Uterus (tissue), 3 donors: ENCODE measurements at regions not wholly inside any gene's neighbourhood (a gene's known extent, or its start where the extent isn't known, plus 50 kb on each side); places are given as distances from the start of the nearest gene placed in this dataset.

ENCODE experiments used
- DNase-seq, 2 donors: peaks; one replicate each; pipeline ENCODE4 v3.0.0-alpha.2; 2019 to 2020
- H3K27ac ChIP-seq, 2 donors: fragments of 200-600 bp; sonication (generic); 1 replicate in 1 of 2; 2 replicates in 1 of 2; pipeline ENCODE4 v1.5.1; 2016 to 2018
- H3K27me3 ChIP-seq, 2 donors: fragments of 200-600 bp; sonication (generic); one replicate each; pipeline ENCODE4 v1.5.1; 2018 to 2019; ENCODE audit warnings: control low read depth in 1 of 2
- H3K36me3 ChIP-seq, 2 donors: fragments of 200-600 bp; sonication (generic); one replicate each; pipeline ENCODE4 v1.5.1; 2019; ENCODE audit warnings: control low read depth in 1 of 2
- H3K4me1 ChIP-seq, 2 donors: fragments of 200-600 bp; sonication (generic); one replicate each; pipeline ENCODE4 v1.5.1; 2018 to 2019; ENCODE audit warnings: control low read depth in 1 of 2
- H3K4me3 ChIP-seq, 2 donors: fragments of 200-600 bp; sonication (generic); 1 replicate in 1 of 2; 2 replicates in 1 of 2; pipeline ENCODE4 v1.5.1; 2018 to 2019; ENCODE audit warnings: mild to moderate bottlenecking in 1 of 2
- H3K9me3 ChIP-seq, 2 donors: fragments of 200-600 bp; sonication (generic); one replicate each; pipeline ENCODE4 v1.5.1; 2019; ENCODE audit warnings: control low read depth in 1 of 2
- POLR2A ChIP-seq, 2 donors: fragments of 450-650 bp; IDR thresholded peaks; one replicate each; pipeline ENCODE4 v1.6.1; 2016; ENCODE audit warnings: antibody characterized with exemption in 2 of 2, mild to moderate bottlenecking in 1 of 2, moderate library complexity in 1 of 2
- intact Hi-C: fragments of 100-400 bp; cut with DNase I; formaldehyde crosslinking; loops from one replicate; pipeline ENCODE4 v1.15.1; 2023; ENCODE audit warnings: low total_unique reads
- TF ChIP-seq, protein P1 (sequence below), 4 experiments: fragments of 200-600 bp in 2 of 4; fragments of 450-650 bp in 2 of 4; sonication (generic) in 2 of 4; IDR thresholded peaks; one replicate each; pipeline ENCODE4 v1.5.1; 2016 to 2019; ENCODE audit warnings: antibody characterized with exemption in 4 of 4, mild to moderate bottlenecking in 2 of 4, moderate library complexity in 1 of 4
- donor health status: DM: yes; HTN: yes; CAD: no.

- Histone ChIP-seq H3K4me1 (no peaks in the 10 kb centered on the region), H3K4me3 (no peak overlapping the region), H3K27me3 (peaks cover 0 to 34% of the 10 kb centered on the region in 2 donors), H3K36me3 (no peaks in the 10 kb centered on the region), H3K27ac (no peak overlapping the region), H3K9me3 (no peaks in the 10 kb centered on the region)
- intact Hi-C loops, result no loop called here
- no peak for DNase-seq
- TF ChIP-seq POLR2A (IDR thresholded peaks at IDR 0.05), result no peak
- TF ChIP-seq, protein P1, sequence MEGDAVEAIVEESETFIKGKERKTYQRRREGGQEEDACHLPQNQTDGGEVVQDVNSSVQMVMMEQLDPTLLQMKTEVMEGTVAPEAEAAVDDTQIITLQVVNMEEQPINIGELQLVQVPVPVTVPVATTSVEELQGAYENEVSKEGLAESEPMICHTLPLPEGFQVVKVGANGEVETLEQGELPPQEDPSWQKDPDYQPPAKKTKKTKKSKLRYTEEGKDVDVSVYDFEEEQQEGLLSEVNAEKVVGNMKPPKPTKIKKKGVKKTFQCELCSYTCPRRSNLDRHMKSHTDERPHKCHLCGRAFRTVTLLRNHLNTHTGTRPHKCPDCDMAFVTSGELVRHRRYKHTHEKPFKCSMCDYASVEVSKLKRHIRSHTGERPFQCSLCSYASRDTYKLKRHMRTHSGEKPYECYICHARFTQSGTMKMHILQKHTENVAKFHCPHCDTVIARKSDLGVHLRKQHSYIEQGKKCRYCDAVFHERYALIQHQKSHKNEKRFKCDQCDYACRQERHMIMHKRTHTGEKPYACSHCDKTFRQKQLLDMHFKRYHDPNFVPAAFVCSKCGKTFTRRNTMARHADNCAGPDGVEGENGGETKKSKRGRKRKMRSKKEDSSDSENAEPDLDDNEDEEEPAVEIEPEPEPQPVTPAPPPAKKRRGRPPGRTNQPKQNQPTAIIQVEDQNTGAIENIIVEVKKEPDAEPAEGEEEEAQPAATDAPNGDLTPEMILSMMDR (IDR thresholded peaks at IDR 0.05), result no peak
These were observed 499.9 kb upstream of the ZFHX3 start for GRCh38 chr16:73547552-73548403.

DNA sequence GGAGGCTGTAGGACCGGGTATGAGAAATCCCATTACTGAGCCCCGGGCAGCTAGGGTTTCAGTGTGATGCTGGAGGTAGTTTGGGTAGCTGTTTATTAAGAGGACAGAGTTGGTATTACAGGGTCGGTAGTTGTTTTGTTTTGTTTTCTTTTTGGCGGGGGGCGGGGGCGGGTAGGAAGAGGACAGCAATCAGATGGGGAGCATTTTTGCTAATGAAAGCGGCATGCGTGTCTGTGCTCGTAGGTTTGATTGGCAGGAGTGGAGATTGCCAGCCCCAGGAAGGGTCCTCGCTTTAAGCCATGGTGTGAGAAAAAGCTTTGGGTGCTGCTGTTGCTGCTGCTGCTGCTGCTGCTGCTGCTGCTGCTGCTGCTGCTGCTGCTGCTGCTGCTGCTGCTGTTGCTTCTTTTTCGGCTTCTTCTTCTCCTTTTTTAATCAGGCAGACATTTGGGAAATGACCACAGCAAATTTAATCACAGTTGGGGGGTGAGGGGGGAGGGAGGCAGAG, 498.5 kb upstream of the ZFHX3 start:
- no peak for TF ChIP-seq POLR2A (IDR thresholded peaks at IDR 0.05)
- TF ChIP-seq, protein P1 (IDR thresholded peaks at IDR 0.05), result no peak
- Histone ChIP-seq H3K27me3 (peaks cover 0 to 34% of the 10 kb centered on the region in 2 donors), H3K4me3 (no peak overlapping the region), H3K27ac (no peak overlapping the region), H3K4me1 (no peaks in the 10 kb centered on the region), H3K36me3 (no peaks in the 10 kb centered on the region), H3K9me3 (no peaks in the 10 kb centered on the region)
- DNase-seq, result no peak
- intact Hi-C loops, result no loop called here

- intact Hi-C loops, result no loop called here
- no peak for DNase-seq
- Histone ChIP-seq H3K9me3 (no peaks in the 10 kb centered on the region), H3K4me3 (no peak overlapping the region), H3K27ac (no peak overlapping the region), H3K36me3 (no peaks in the 10 kb centered on the region), H3K27me3 (peaks cover 0 to 34% of the 10 kb centered on the region in 2 donors), H3K4me1 (no peaks in the 10 kb centered on the region)
- TF ChIP-seq, protein P1 (IDR thresholded peaks at IDR 0.05), result no peak
- TF ChIP-seq POLR2A (IDR thresholded peaks at IDR 0.05), result no peak
These were observed 497.8 kb upstream of the ZFHX3 start for GRCh38 chr16:73545755-73546154.

DNA sequence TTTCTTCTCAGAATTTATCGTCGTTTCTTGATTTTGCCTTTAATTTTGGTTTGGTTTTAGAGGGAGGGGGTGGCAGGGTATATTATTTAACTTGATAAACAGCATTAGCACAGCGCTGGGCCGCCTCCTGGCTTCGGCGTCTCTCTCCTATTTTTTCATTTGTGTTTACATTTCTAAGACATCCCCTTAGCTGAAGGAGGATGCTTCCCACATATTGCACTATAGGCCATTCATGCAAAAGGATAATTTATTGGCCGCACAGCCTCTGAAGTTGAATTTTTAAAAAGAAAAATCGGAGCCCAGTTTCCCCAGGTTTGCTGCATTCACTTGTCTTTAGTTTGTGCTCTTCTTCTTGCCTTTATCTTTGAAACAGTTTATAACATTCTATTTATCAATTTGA, 497.4 kb upstream of the ZFHX3 start:
- Histone ChIP-seq H3K4me3 (no peak overlapping the region), H3K27me3 (peaks cover 0 to 34% of the 10 kb centered on the region in 2 donors), H3K36me3 (no peaks in the 10 kb centered on the region), H3K27ac (no peak overlapping the region), H3K4me1 (no peaks in the 10 kb centered on the region), H3K9me3 (no peaks in the 10 kb centered on the region)
- intact Hi-C loops, result no loop called here
- no peak for DNase-seq
- no peak for TF ChIP-seq POLR2A (IDR thresholded peaks at IDR 0.05)
- TF ChIP-seq, protein P1 (IDR thresholded peaks at IDR 0.05), result no peak

DNA sequence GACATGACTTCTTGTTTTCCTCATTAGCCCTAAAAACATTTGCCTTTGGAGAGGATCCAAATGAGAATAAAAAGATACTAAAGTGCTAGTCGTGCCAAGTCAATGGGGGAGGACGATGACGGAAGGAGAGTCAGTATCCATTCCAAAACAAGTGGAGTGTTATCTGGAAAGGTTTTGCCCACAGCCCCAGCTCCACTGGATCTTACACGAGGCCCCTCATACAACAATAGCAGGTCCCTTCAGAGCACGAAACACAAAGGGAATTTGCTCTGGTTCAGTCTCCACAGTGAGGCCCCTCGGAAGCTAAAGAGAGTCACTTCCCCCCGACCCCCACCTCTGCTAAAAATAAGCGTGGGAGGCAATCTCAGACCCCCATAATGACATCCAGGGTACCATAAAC, 496.9 kb upstream of the ZFHX3 start:
- no peak for DNase-seq
- H3K4me3 ChIP-seq, result no peak overlapping the region
- H3K9me3 ChIP-seq, result no peaks in the 10 kb centered on the region
- H3K27ac ChIP-seq, result no peak overlapping the region
- no peak for TF ChIP-seq POLR2A (IDR thresholded peaks at IDR 0.05)
- TF ChIP-seq, protein P1 (IDR thresholded peaks at IDR 0.05), result no peak
- intact Hi-C loops, result no loop called here
- peaks cover 0 to 34% of the 10 kb centered on the region in 2 donors for H3K27me3 ChIP-seq
- H3K4me1 ChIP-seq, result no peaks in the 10 kb centered on the region
- H3K36me3 ChIP-seq, result no peaks in the 10 kb centered on the region
